ENCODE measurements at regions not wholly inside any gene's neighbourhood (a gene's known extent, or its start where the extent isn't known, plus 50 kb on each side); places are given as distances from the start of the nearest gene placed in this dataset.

DNA sequence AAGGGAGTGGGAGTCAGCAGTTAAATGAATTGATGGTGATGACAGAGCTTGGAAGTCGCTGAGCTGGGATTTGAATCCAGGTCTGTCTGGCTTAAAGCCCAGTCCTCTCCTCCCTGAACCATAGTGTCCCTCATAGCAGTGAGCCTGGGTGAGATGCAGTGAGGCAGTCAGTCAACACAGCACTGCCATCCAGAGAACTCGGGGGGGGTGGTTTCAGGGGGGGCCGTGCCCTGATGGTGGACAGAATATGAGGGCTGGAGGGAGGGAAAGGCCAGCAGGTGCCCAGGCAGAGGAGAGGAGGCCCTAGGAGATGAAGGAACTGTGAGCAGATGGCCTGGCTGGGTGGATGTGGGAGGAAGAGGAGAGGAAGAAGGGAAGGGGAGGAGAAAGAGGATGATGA, 405.6 kb downstream of the PTPRU start:
- Histone ChIP-seq H3K79me2 (replicated peaks; ENCODE audit: insufficient read depth, low read length) (no peaks in the 10 kb centered on the region), H3F3A (ENCODE audit: insufficient read depth, low read length, poor library complexity, severe bottlenecking) (no peaks in the 10 kb centered on the region), H3K27me3 (ENCODE audit: insufficient read depth, low read depth, low read length) (no peaks in the 10 kb centered on the region), H3K4me3 (ENCODE audit: low read length) (no peak overlapping the region), H3K9me3 (ENCODE audit: low read length) (no peaks in the 10 kb centered on the region), H3K27ac (ENCODE audit: low read length) (no peak overlapping the region), H3K9ac (ENCODE audit: low read length) (no peak overlapping the region), H3K36me3 (ENCODE audit: insufficient read depth, low read length) (no peaks in the 10 kb centered on the region), H3K9me2 (ENCODE audit: insufficient read depth, low read length) (no peaks in the 10 kb centered on the region), H4K20me1 (ENCODE audit: insufficient read depth) (no peaks in the 10 kb centered on the region), H3K4me2 (ENCODE audit: low read length) (no peak overlapping the region), H2AFZ (ENCODE audit: low read depth, low read length) (no peak overlapping the region)
- TF ChIP-seq TAF1 (IDR thresholded peaks at IDR 0.05; ENCODE audit: low read depth) = no peak
- no peak for TF ChIP-seq POLR2AphosphoS5 (IDR thresholded peaks at IDR 0.05)
- TF ChIP-seq MXI1 (conservative IDR thresholded peaks at IDR 0.05; ENCODE audit: poor library complexity, severe bottlenecking) = no peak
- TF ChIP-seq, protein P1, sequence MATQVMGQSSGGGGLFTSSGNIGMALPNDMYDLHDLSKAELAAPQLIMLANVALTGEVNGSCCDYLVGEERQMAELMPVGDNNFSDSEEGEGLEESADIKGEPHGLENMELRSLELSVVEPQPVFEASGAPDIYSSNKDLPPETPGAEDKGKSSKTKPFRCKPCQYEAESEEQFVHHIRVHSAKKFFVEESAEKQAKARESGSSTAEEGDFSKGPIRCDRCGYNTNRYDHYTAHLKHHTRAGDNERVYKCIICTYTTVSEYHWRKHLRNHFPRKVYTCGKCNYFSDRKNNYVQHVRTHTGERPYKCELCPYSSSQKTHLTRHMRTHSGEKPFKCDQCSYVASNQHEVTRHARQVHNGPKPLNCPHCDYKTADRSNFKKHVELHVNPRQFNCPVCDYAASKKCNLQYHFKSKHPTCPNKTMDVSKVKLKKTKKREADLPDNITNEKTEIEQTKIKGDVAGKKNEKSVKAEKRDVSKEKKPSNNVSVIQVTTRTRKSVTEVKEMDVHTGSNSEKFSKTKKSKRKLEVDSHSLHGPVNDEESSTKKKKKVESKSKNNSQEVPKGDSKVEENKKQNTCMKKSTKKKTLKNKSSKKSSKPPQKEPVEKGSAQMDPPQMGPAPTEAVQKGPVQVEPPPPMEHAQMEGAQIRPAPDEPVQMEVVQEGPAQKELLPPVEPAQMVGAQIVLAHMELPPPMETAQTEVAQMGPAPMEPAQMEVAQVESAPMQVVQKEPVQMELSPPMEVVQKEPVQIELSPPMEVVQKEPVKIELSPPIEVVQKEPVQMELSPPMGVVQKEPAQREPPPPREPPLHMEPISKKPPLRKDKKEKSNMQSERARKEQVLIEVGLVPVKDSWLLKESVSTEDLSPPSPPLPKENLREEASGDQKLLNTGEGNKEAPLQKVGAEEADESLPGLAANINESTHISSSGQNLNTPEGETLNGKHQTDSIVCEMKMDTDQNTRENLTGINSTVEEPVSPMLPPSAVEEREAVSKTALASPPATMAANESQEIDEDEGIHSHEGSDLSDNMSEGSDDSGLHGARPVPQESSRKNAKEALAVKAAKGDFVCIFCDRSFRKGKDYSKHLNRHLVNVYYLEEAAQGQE (IDR thresholded peaks at IDR 0.05; ENCODE audit: borderline replicate concordance) = no peak
- TF ChIP-seq SMC3 (conservative IDR thresholded peaks at IDR 0.05; ENCODE audit: poor library complexity) = no peak
- no peak for TF ChIP-seq EZH2 (IDR thresholded peaks at IDR 0.05; ENCODE audit: borderline replicate concordance, insufficient read depth, low read length, poor library complexity, severe bottlenecking)
- TF ChIP-seq RAD21 (conservative IDR thresholded peaks at IDR 0.05) = no peak
- TF ChIP-seq, protein P2, sequence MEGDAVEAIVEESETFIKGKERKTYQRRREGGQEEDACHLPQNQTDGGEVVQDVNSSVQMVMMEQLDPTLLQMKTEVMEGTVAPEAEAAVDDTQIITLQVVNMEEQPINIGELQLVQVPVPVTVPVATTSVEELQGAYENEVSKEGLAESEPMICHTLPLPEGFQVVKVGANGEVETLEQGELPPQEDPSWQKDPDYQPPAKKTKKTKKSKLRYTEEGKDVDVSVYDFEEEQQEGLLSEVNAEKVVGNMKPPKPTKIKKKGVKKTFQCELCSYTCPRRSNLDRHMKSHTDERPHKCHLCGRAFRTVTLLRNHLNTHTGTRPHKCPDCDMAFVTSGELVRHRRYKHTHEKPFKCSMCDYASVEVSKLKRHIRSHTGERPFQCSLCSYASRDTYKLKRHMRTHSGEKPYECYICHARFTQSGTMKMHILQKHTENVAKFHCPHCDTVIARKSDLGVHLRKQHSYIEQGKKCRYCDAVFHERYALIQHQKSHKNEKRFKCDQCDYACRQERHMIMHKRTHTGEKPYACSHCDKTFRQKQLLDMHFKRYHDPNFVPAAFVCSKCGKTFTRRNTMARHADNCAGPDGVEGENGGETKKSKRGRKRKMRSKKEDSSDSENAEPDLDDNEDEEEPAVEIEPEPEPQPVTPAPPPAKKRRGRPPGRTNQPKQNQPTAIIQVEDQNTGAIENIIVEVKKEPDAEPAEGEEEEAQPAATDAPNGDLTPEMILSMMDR (IDR thresholded peaks at IDR 0.05; ENCODE audit: poor library complexity, severe bottlenecking) = no peak
- no peak for TF ChIP-seq EP300 (conservative IDR thresholded peaks at IDR 0.05; ENCODE audit: poor library complexity, severe bottlenecking)

DNA sequence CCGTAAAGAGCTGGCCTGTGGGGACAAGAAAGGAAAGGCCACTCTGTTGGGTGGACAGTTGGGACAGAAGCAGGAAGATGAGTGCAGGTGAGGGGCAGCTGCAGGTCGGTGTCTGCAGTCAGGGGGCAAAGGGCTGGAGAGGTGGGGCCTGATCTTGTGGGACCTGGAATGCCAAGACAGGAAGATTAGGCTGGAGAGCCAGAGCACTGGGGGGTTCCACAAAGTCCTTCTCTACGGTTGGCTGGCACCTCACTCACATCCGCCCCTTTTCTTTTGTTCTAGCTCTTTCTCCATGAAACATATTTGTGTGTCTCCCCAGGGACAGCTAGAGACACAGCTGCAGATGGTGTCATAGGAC, 404.1 kb downstream of the PTPRU start:
- Histone ChIP-seq H3K27ac (ENCODE audit: low read length) (no peak overlapping the region), H3K27me3 (ENCODE audit: insufficient read depth, low read depth, low read length) (no peaks in the 10 kb centered on the region), H3K79me2 (replicated peaks; ENCODE audit: insufficient read depth, low read length) (no peaks in the 10 kb centered on the region), H4K20me1 (ENCODE audit: insufficient read depth) (no peaks in the 10 kb centered on the region), H2AFZ (ENCODE audit: low read depth, low read length) (no peak overlapping the region), H3K9me2 (ENCODE audit: insufficient read depth, low read length) (no peaks in the 10 kb centered on the region), H3K9ac (ENCODE audit: low read length) (no peak overlapping the region), H3F3A (ENCODE audit: insufficient read depth, low read length, poor library complexity, severe bottlenecking) (no peaks in the 10 kb centered on the region), H3K4me3 (ENCODE audit: low read length) (no peak overlapping the region), H3K4me2 (ENCODE audit: low read length) (no peak overlapping the region), H3K36me3 (ENCODE audit: insufficient read depth, low read length) (no peaks in the 10 kb centered on the region), H3K9me3 (ENCODE audit: low read length) (no peaks in the 10 kb centered on the region)
- TF ChIP-seq TAF1 (IDR thresholded peaks at IDR 0.05; ENCODE audit: low read depth) (no peak), EZH2 (IDR thresholded peaks at IDR 0.05; ENCODE audit: borderline replicate concordance, insufficient read depth, low read length, poor library complexity, severe bottlenecking) (no peak), POLR2AphosphoS5 (IDR thresholded peaks at IDR 0.05) (no peak), SMC3 (conservative IDR thresholded peaks at IDR 0.05; ENCODE audit: poor library complexity) (no peak)
- TF ChIP-seq, protein P1 (IDR thresholded peaks at IDR 0.05; ENCODE audit: borderline replicate concordance) = no peak

Data from neural cell (in vitro differentiated cells).